ENCODE measurements at regions not wholly inside any gene's neighbourhood (a gene's known extent, or its start where the extent isn't known, plus 50 kb on each side); places are given as distances from the start of the nearest gene placed in this dataset.

DNA sequence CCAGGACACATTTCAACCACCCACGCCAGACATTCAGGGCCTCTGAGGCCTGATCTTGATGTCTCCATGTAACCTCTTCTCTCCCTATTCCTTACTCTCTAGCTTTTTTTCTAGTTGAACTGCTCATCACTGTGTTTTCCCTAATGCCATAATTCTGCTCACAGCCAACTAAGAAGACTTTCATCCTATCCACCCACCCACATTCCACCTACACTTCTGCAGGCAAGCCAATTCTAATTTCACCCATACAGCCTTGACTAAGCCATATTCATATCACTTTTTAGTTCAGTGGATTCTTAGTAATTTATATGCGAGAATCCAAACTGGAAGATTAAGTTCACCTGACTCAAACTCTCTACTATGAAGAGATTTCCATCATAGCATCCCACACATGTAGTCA is 394.4 kb downstream of the INSC start:
- Histone ChIP-seq H3K79me2 (ENCODE audit: low read length) (no peaks in the 10 kb centered on the region), H3K9me3 (ENCODE audit: insufficient read depth, low read length) (no peaks in the 10 kb centered on the region)

DNA sequence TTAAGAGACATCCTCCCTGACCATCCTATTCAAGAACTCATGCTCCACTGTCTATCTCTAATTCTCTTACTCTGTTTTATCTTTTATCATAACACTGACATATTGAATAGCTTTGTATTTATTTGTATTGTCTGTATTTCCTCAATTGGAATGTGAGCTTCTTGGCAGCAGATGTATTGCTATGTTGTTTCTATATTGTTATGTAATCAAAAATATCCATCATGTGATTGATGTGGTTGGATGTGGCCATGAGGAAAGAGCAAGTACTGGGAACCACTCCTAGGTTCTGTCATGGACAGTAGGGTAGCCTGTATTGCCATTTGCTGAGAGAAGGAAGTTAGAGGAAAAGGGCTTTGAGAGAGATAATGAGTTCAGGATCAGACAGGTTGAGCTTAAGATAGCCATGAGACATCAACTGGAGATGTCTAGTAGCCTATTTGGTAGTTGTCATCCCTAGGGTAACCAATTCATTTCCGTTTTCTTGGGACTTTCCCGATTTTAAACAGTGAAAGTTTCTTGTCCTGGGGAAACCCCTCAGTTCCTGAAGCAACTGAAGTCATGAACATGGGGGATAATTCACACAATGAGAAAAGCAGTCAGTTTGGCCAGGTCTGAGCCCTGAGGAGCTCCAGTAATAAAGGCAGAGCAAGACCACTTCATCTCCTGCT is 404.5 kb downstream of the INSC start:
- H3K4me3 ChIP-seq (ENCODE audit: low read length): no peak overlapping the region
- TF ChIP-seq, protein P1, sequence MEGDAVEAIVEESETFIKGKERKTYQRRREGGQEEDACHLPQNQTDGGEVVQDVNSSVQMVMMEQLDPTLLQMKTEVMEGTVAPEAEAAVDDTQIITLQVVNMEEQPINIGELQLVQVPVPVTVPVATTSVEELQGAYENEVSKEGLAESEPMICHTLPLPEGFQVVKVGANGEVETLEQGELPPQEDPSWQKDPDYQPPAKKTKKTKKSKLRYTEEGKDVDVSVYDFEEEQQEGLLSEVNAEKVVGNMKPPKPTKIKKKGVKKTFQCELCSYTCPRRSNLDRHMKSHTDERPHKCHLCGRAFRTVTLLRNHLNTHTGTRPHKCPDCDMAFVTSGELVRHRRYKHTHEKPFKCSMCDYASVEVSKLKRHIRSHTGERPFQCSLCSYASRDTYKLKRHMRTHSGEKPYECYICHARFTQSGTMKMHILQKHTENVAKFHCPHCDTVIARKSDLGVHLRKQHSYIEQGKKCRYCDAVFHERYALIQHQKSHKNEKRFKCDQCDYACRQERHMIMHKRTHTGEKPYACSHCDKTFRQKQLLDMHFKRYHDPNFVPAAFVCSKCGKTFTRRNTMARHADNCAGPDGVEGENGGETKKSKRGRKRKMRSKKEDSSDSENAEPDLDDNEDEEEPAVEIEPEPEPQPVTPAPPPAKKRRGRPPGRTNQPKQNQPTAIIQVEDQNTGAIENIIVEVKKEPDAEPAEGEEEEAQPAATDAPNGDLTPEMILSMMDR (IDR thresholded peaks at IDR 0.05; ENCODE audit: low read depth, low read length): no peak
- no peak for TF ChIP-seq EZH2phosphoT487 (IDR thresholded peaks at IDR 0.05; ENCODE audit: low read depth)
- no peak overlapping the region for H3K9ac ChIP-seq (ENCODE audit: low read length)
- peak overlapping the region; percentile 42 for H3K4me2 ChIP-seq (ENCODE audit: low read length)
- H3K4me1 ChIP-seq (ENCODE audit: low read length): peaks cover 24% of the 10 kb centered on the region
- peaks cover 15% of the 10 kb centered on the region; the same call in 1 of the 2 replicates for H3K9me3 ChIP-seq (ENCODE audit: insufficient read depth, low read length)
- peaks cover 3% of the 10 kb centered on the region; the same call in 1 of the 2 replicates for H4K20me1 ChIP-seq (ENCODE audit: insufficient read depth, low read length)
- H3K79me2 ChIP-seq (ENCODE audit: low read length): no peaks in the 10 kb centered on the region
- no peak overlapping the region for H2AFZ ChIP-seq (ENCODE audit: low read depth, low read length)
- H3K27me3 ChIP-seq (ENCODE audit: low read depth, low read length): 0 out of 2 replicates have a peak, but pooled peaks cover 5% of the 10 kb centered on the region
- no peak overlapping the region for H3K27ac ChIP-seq (ENCODE audit: low read length)
- no peaks in the 10 kb centered on the region for H3K36me3 ChIP-seq (replicated peaks; ENCODE audit: low read depth, low read length)

More for the DNA sequence above, 394.4 kb downstream of the INSC start:
- Histone ChIP-seq H2AFZ (ENCODE audit: low read depth, low read length) (no peak overlapping the region), H3K9ac (ENCODE audit: low read length) (no peak overlapping the region), H3K4me3 (ENCODE audit: low read length) (no peak overlapping the region), H3K27ac (ENCODE audit: low read length) (no peak overlapping the region), H3K27me3 (ENCODE audit: low read depth, low read length) (peaks cover 8% of the 10 kb centered on the region; the same call in 1 of the 2 replicates), H3K4me1 (ENCODE audit: low read length) (no peaks in the 10 kb centered on the region), H3K4me2 (ENCODE audit: low read length) (no peak overlapping the region), H4K20me1 (ENCODE audit: insufficient read depth, low read length) (no peaks in the 10 kb centered on the region), H3K36me3 (replicated peaks; ENCODE audit: low read depth, low read length) (no peaks in the 10 kb centered on the region)
- TF ChIP-seq EZH2phosphoT487 (IDR thresholded peaks at IDR 0.05; ENCODE audit: low read depth): no peak
- TF ChIP-seq, protein P1 (IDR thresholded peaks at IDR 0.05; ENCODE audit: low read depth, low read length): no peak

DNA sequence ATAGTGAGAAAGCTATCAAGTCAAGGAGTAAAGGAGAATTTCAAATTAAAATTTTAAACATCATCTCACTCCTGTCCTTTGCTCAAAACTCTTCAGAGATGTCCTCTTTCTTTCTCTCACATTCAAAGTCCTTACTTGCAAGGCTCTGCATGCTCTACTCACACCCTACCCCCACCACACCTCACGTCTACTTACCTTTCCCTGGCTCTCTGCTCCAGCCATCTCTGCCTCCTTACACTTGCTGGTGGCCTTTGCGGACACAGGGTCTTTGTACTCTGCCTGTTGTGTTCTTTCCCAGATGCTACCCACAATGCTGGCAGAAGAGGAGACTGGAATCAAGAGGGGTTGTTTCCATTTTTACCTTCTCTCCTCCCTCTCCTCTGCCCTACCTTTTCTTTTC is 405.2 kb downstream of the INSC start:
- Histone ChIP-seq H3K36me3 (replicated peaks; ENCODE audit: low read depth, low read length) (no peaks in the 10 kb centered on the region), H3K27ac (ENCODE audit: low read length) (no peak overlapping the region), H3K9ac (ENCODE audit: low read length) (no peak overlapping the region), H3K4me1 (ENCODE audit: low read length) (peaks cover 24% of the 10 kb centered on the region), H3K9me3 (ENCODE audit: insufficient read depth, low read length) (peaks cover 12% of the 10 kb centered on the region; the same call in 1 of the 2 replicates), H4K20me1 (ENCODE audit: insufficient read depth, low read length) (peaks cover 3% of the 10 kb centered on the region; the same call in 1 of the 2 replicates), H3K4me3 (ENCODE audit: low read length) (no peak overlapping the region), H3K79me2 (ENCODE audit: low read length) (no peaks in the 10 kb centered on the region), H3K4me2 (ENCODE audit: low read length) (peak overlapping the region; percentile 42), H3K27me3 (ENCODE audit: low read depth, low read length) (0 out of 2 replicates have a peak, but pooled peaks cover 4% of the 10 kb centered on the region), H2AFZ (ENCODE audit: low read depth, low read length) (no peak overlapping the region)
- TF ChIP-seq, protein P1 (IDR thresholded peaks at IDR 0.05; ENCODE audit: low read depth, low read length): no peak
- no peak for TF ChIP-seq EZH2phosphoT487 (IDR thresholded peaks at IDR 0.05; ENCODE audit: low read depth)

DNA sequence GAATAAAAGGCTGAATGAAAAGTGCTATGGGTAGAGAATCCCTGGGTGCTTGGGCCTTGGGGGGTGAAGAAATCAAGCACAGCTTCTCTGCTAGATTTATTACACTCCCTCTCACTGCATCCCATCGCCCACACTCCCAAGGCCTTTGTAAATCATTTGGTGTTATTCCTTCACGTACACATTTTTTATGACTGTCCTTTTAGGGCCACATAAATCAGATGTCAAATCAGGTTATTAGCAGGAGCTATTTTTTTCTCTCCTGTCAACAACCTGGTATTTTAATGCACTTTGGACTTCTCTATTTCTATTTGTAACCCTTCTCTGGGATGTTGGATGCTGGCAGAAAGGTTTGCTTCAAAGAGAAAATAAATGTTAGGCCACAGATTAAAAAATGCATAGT is 408.8 kb downstream of the INSC start:
- H3K4me3 ChIP-seq (ENCODE audit: low read length): no peak overlapping the region
- no peaks in the 10 kb centered on the region for H3K79me2 ChIP-seq (ENCODE audit: low read length)
- H3K4me1 ChIP-seq (ENCODE audit: low read length): peaks cover 17% of the 10 kb centered on the region
- H4K20me1 ChIP-seq (ENCODE audit: insufficient read depth, low read length): peaks cover 3% of the 10 kb centered on the region; the same call in 1 of the 2 replicates
- H3K27me3 ChIP-seq (ENCODE audit: low read depth, low read length): 0 out of 2 replicates have a peak, but pooled peaks cover 2% of the 10 kb centered on the region
- no peak overlapping the region for H2AFZ ChIP-seq (ENCODE audit: low read depth, low read length)
- H3K36me3 ChIP-seq (replicated peaks; ENCODE audit: low read depth, low read length): peaks cover 4% of the 10 kb centered on the region
- H3K27ac ChIP-seq (ENCODE audit: low read length): no peak overlapping the region
- H3K4me2 ChIP-seq (ENCODE audit: low read length): no peak overlapping the region
- no peak for TF ChIP-seq EZH2phosphoT487 (IDR thresholded peaks at IDR 0.05; ENCODE audit: low read depth)
- TF ChIP-seq, protein P1 (IDR thresholded peaks at IDR 0.05; ENCODE audit: low read depth, low read length): no peak
- H3K9me3 ChIP-seq (ENCODE audit: insufficient read depth, low read length): peaks cover 18% of the 10 kb centered on the region; the same call in 1 of the 2 replicates
- H3K9ac ChIP-seq (ENCODE audit: low read length): no peak overlapping the region
